C4-2B (cell line): ENCODE measurements at regions not wholly inside any gene's neighbourhood (a gene's known extent, or its start where the extent isn't known, plus 50 kb on each side); places are given as distances from the start of the nearest gene placed in this dataset.

ENCODE experiments used
- CTCF ChIP-seq: fragments of 450-650 bp; conservative IDR thresholded peaks from 2 replicates; pipeline ENCODE4 v1.5.1; 2017; ENCODE audit warnings: mild to moderate bottlenecking
- ZFX ChIP-seq: fragments of 450-650 bp; IDR thresholded peaks from 2 replicates; pipeline ENCODE4 v1.6.1; 2017

GRCh38 chr3:145798007-145798406 lies 363.0 kb downstream of the PLOD2 start:
- TF ChIP-seq ZFX, result no peak
- no peak for TF ChIP-seq CTCF
